ENCODE measurements at regions not wholly inside any gene's neighbourhood (a gene's known extent, or its start where the extent isn't known, plus 50 kb on each side); places are given as distances from the start of the nearest gene placed in this dataset.
"Not testable (repeated sequence)": the region's sequence is repeated elsewhere in the genome, so short reads cannot be mapped to it uniquely, and the experiment has no call there.

GRCh38 chr5:18526792-18527405 lies 892.6 kb downstream of the TAF11L14 start:
- H3K4me1 ChIP-seq = no peaks in the 10 kb centered on the region
- H3K27me3 ChIP-seq = no peaks in the 10 kb centered on the region
- no peaks in the 10 kb centered on the region for H3K36me3 ChIP-seq
- no peak for DNase-seq
- H3K9me3 ChIP-seq = no peaks in the 10 kb centered on the region
- H3K27ac ChIP-seq = no peak overlapping the region
- no peak overlapping the region for H3K4me3 ChIP-seq
- TF ChIP-seq CTCF (IDR thresholded peaks at IDR 0.05) = no peak
- TF ChIP-seq POLR2A (IDR thresholded peaks at IDR 0.05) = no peak

- no peak for DNase-seq
- Histone ChIP-seq H3K27ac (no peak overlapping the region), H3K9me3 (no peaks in the 10 kb centered on the region), H3K4me1 (no peaks in the 10 kb centered on the region), H3K4me3 (no peak overlapping the region), H3K36me3 (no peaks in the 10 kb centered on the region), H3K27me3 (no peaks in the 10 kb centered on the region)
- TF ChIP-seq POLR2A (IDR thresholded peaks at IDR 0.05) = no peak
- TF ChIP-seq CTCF (IDR thresholded peaks at IDR 0.05) = no peak
Observed at GRCh38 chr5:18533137-18533536, 898.9 kb downstream of the TAF11L14 start.

GRCh38 chr5:18534119-18534518 lies 899.9 kb downstream of the TAF11L14 start:
- H3K4me3 ChIP-seq = no peak overlapping the region
- DNase-seq = no peak
- no peaks in the 10 kb centered on the region for H3K36me3 ChIP-seq
- H3K4me1 ChIP-seq = no peaks in the 10 kb centered on the region
- no peak overlapping the region for H3K27ac ChIP-seq
- no peaks in the 10 kb centered on the region for H3K27me3 ChIP-seq
- TF ChIP-seq POLR2A (IDR thresholded peaks at IDR 0.05) = no peak
- no peak for TF ChIP-seq CTCF (IDR thresholded peaks at IDR 0.05)
- H3K9me3 ChIP-seq = no peaks in the 10 kb centered on the region

- H3K4me3 ChIP-seq, H3K36me3 ChIP-seq, H3K9me3 ChIP-seq, H3K27ac ChIP-seq, DNase-seq, H3K4me1 ChIP-seq, H3K27me3 ChIP-seq: not testable (repeated sequence)
Observed at GRCh38 chr5:18535753-18536152, 901.5 kb downstream of the TAF11L14 start.

GRCh38 chr5:18544421-18544820 lies 910.2 kb downstream of the TAF11L14 start:
- Histone ChIP-seq H3K27ac (no peak overlapping the region), H3K4me3 (no peak overlapping the region), H3K9me3 (peaks cover 0 to 5% (median 3%) of the 10 kb centered on the region in 4 donors), H3K27me3 (no peaks in the 10 kb centered on the region), H3K36me3 (no peaks in the 10 kb centered on the region), H3K4me1 (no peaks in the 10 kb centered on the region)
- DNase-seq = no peak
- TF ChIP-seq POLR2A (IDR thresholded peaks at IDR 0.05) (no peak), CTCF (IDR thresholded peaks at IDR 0.05) (no peak)

- Histone ChIP-seq H3K36me3 (no peaks in the 10 kb centered on the region), H3K27me3 (no peaks in the 10 kb centered on the region), H3K9me3 (peaks cover 0 to 5% (median 3%) of the 10 kb centered on the region in 4 donors), H3K4me1 (no peaks in the 10 kb centered on the region), H3K4me3 (no peak overlapping the region), H3K27ac (no peak overlapping the region)
- no peak for TF ChIP-seq CTCF (IDR thresholded peaks at IDR 0.05)
- TF ChIP-seq POLR2A (IDR thresholded peaks at IDR 0.05) = no peak
- DNase-seq = no peak
Observed at GRCh38 chr5:18546591-18546990, 912.3 kb downstream of the TAF11L14 start.

Data from Peyer's patch (tissue), 4 donors.